22Rv1 (cell line): ENCODE measurements at regions not wholly inside any gene's neighbourhood (a gene's known extent, or its start where the extent isn't known, plus 50 kb on each side); places are given as distances from the start of the nearest gene placed in this dataset.

Experiments
- CTCF ChIP-seq: fragments of 450-650 bp; IDR thresholded peaks from 2 replicates; pipeline ENCODE4 v1.5.1; 2017; ENCODE audit warnings: mild to moderate bottlenecking
- ZFX ChIP-seq: fragments of 450-650 bp; IDR thresholded peaks from 2 replicates; pipeline ENCODE4 v1.6.1; 2017; ENCODE audit warnings: antibody characterized with exemption, borderline replicate concordance

DNA sequence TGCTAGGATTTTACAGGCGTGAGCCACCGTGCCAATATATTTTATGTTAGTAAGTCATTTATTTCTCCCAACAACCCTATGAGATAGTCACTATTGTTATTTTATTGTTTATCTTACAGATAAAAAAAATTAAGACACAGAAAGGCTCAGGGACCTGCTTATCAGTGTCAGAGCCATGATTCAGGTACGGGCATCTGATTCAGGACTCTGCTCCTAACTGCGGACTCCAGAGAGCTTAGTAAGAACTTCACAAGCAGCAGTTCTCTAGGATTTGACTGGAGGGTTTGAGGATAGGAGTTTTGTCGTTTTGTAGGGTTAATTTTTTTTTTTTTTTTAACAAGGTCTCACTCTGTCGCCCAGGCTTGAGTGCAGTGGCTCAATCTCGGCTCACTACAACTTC lies 174.2 kb downstream of the BCL11A start:
- TF ChIP-seq CTCF, result no peak
- no peak for TF ChIP-seq ZFX
